VCaP (cell line): ENCODE measurements at regions not wholly inside any gene's neighbourhood (a gene's known extent, or its start where the extent isn't known, plus 50 kb on each side); places are given as distances from the start of the nearest gene placed in this dataset.

ENCODE experiments used
- H3K27ac ChIP-seq: fragments of 450-650 bp; 2 replicates; pipeline ENCODE4 v1.5.1; 2017
- TF ChIP-seq, protein P1 (sequence below): fragments of 450-650 bp; conservative IDR thresholded peaks from 2 replicates; pipeline ENCODE4 v1.5.1; 2017; ENCODE audit warnings: mild to moderate bottlenecking, moderate library complexity

DNA sequence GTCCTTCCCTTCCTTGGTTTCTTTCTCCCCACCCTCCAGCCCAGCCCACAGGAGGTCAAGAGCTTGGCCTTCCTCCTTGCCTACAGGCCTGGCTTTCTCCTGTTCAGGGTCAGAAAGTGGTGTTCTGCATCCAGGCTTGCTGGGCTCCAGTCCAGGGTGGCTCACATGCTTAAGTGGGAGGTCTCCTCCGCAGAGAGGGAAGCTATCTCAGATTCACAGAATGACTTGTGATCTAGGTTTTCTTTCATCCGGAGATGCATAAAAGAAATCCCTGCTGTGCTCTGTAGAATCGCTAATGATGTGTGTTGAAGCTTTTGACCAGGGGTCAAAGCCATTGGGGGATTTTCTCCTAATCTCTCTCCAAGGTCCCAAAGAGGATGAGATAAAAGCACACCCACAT lies 382.3 kb upstream of the EEF2KMT start:
- TF ChIP-seq, protein P1, sequence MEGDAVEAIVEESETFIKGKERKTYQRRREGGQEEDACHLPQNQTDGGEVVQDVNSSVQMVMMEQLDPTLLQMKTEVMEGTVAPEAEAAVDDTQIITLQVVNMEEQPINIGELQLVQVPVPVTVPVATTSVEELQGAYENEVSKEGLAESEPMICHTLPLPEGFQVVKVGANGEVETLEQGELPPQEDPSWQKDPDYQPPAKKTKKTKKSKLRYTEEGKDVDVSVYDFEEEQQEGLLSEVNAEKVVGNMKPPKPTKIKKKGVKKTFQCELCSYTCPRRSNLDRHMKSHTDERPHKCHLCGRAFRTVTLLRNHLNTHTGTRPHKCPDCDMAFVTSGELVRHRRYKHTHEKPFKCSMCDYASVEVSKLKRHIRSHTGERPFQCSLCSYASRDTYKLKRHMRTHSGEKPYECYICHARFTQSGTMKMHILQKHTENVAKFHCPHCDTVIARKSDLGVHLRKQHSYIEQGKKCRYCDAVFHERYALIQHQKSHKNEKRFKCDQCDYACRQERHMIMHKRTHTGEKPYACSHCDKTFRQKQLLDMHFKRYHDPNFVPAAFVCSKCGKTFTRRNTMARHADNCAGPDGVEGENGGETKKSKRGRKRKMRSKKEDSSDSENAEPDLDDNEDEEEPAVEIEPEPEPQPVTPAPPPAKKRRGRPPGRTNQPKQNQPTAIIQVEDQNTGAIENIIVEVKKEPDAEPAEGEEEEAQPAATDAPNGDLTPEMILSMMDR: no peak
- H3K27ac ChIP-seq: no peak overlapping the region

DNA sequence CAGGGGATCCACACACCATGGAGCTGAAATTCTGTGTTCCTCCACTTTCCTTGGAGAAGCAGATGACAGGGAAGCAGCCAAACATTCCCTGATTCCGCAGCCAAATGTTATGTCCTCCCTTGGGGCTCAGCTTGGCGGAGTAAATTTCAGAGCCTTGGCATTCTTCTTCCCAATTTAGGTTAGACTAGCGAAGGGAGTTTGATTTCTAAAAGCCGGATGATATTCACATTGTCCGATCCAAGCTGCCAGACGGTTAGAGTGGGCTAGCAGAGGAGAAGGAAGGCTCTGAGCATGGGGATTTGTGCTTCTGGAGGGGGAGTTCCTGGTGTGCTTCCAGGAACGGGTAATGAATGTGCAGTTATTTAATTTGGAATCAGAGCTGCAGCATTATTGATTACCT lies 380.4 kb upstream of the EEF2KMT start:
- TF ChIP-seq, protein P1: no peak
- H3K27ac ChIP-seq: no peak overlapping the region

DNA sequence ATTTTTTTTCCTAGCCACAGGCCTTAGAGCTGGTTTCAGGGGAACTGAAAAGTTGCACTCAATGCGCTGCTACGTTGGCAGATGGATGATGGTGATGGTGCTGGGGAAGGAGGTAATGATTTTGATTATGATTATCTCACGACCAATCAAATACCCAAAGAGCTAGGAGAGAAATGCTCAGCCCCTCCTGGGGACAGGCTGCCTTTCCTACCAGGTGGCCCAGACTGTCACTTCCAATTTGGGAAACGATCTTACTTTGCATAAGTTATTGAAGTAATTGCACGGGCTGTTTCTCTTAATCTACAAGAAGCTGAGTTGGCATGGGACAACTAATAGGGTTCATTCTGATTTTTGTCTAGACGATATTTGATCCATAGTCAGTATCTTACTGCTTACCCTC lies 379.7 kb upstream of the EEF2KMT start:
- TF ChIP-seq, protein P1: no peak
- no peak overlapping the region for H3K27ac ChIP-seq

DNA sequence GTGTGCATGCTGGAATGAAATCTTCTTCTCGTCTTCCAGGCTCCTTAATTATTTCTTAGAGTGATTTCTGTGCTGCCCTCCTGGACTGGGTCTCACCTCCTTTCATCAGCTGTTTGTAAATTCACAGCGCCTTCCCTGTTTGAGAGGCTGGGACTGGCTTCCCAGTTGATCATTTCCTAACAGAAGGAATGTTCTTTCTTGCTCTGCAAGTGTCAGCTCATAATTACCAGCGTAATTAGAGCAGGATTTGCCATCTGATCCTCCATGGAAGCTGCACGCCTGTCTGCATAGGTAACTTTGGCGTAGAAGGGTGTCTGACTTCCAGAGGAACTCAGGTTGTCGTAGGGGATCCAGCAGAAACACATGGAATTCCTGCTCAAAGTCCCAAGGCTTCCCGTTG lies 375.0 kb upstream of the EEF2KMT start:
- TF ChIP-seq, protein P1: no peak
- no peak overlapping the region for H3K27ac ChIP-seq

DNA sequence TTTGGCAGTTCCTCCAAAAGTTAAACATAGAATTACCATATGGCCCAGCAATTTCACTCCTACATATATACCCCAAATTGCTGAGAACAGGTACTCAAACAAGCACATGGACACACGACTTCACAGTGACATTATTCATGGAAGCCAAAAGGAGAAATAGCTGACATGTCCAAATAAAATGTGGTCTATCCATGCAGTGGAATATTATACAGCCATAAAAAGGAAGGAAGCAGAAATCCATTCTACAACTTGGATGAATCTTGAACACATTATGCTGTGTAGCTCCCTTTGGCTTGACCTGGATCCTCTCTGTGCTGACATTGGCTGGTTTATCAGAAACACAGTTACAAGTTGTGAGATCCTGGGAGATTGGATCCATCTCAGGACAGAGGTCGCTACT lies 370.9 kb upstream of the EEF2KMT start:
- TF ChIP-seq, protein P1: no peak

DNA sequence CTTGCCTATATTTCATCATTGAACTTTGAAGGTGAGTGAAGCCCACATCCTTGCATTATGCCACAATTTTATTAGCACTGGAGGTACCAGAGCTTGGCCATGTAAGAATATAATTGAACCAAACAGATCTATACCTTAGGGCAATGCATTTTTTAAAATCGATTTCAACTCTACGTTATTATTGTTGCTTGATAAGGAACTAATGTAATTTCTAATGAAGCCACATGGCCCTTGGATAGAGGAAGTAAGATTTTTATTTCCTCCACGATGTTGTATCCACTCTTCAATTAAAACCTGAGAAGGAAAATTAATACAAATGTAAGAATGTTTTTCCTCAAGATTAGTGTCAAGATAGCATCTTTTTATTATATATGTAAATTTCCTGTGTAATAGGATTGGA lies 370.0 kb upstream of the EEF2KMT start:
- TF ChIP-seq, protein P1: no peak

More for the DNA sequence above, 370.9 kb upstream of the EEF2KMT start:
- no peak overlapping the region for H3K27ac ChIP-seq

DNA sequence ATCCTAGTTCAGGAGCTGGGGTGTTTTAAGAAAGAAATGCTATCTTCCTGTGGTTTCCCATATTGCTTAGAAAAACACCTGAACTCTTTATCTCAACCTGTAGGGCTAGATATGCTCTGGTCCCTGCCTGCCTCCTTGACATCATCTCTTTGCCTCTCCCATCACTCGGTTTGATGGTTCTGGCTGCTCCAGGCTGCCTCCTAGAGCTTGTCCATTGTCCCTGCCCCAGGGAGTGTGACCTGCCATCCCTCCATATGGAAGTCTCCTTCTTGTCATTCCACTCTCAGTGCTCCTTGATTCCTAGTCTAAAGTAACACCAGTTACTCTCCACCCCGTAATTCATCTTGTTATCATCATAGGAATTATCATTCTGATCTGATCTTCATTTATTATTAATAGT lies 369.0 kb upstream of the EEF2KMT start:
- H3K27ac ChIP-seq: no peak overlapping the region
- TF ChIP-seq, protein P1: no peak

More for the DNA sequence above, 370.0 kb upstream of the EEF2KMT start:
- H3K27ac ChIP-seq: no peak overlapping the region

DNA sequence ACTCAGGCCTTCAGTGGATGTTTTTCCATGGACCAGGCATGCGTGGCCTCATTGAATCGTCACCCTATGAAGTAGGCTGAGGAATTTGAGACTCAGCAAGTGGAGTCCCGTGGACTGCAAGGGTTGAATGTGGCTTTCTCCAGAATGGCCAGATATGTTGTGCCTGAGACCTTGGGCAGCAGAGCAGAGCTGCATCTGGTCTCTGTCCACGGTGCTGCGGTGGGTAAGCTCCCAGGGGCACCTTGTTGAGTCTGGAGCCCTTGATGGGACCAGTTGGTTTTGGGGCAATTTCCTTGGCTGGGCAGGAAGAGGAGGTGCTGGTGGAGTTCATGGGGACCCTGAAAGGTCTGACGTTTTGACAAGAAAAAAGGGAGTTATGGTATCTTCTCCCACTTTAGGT lies 368.1 kb upstream of the EEF2KMT start:
- no peak overlapping the region for H3K27ac ChIP-seq
- TF ChIP-seq, protein P1: no peak
